Brain microvascular endothelial cell (primary cell): ENCODE measurements at regions not wholly inside any gene's neighbourhood (a gene's known extent, or its start where the extent isn't known, plus 50 kb on each side); places are given as distances from the start of the nearest gene placed in this dataset.

Experiments
- DNase-seq: peaks from one replicate; pipeline ENCODE4 v3.0.0-alpha.2; 2020
- H3K27ac ChIP-seq: fragments of 250-450 bp; sonication (Bioruptor Pico); 2 replicates; pipeline ENCODE4 v1.5.1; 2020; ENCODE audit warnings: mild to moderate bottlenecking, moderate library complexity
- H3K27me3 ChIP-seq: fragments of 250-450 bp; sonication (Bioruptor Pico); replicated peaks from 2 replicates; pipeline ENCODE4 v1.5.1; 2020; ENCODE audit warnings: mild to moderate bottlenecking
- H3K36me3 ChIP-seq: fragments of 250-450 bp; sonication (Bioruptor Pico); replicated peaks from 2 replicates; pipeline ENCODE4 v1.5.1; 2020; ENCODE audit warnings: mild to moderate bottlenecking
- H3K4me3 ChIP-seq: 2 replicates; pipeline ENCODE4 v1.5.1; 2011; ENCODE audit warnings: low read depth, mild to moderate bottlenecking, control low read depth, low read length, moderate library complexity
- in situ Hi-C: cut with HindIII; loops from 2 replicates; pipeline ENCODE4 v1.10.0; 2017; ENCODE audit warnings: low sequenced_read_pairs, low pct_ligation_motif_present
- TF ChIP-seq, protein P1 (sequence below): IDR thresholded peaks from 2 replicates; pipeline ENCODE4 v1.5.1; 2011; ENCODE audit warnings: low read depth, mild to moderate bottlenecking, moderate library complexity, low read length, control low read depth, inconsistent platforms; ENCODE audit errors: missing control alignments

DNA sequence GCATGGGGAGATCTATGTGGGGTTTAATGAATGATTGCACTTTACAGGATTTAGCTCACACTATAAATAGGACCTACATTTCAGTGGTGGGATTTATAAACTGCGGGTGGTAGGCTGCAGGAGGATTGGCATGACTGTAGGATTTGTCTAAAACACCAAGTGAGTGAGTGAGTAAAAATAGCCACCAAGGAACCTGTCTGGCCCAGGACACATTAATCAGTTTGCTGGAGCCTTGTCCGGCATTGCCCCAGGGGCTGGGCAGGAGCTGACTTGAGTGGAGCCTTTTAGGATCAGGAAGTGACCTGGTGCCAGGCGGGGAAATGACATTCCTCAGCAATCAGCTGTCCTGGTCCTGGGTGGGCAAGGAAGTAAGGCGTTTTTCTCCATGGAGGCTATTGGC lies 193.9 kb upstream of the ADRA1D start:
- DNase-seq = no peak
- Histone ChIP-seq H3K4me3 (no peak overlapping the region), H3K27me3 (no peaks in the 10 kb centered on the region), H3K36me3 (no peaks in the 10 kb centered on the region), H3K27ac (no peak overlapping the region)
- TF ChIP-seq, protein P1, sequence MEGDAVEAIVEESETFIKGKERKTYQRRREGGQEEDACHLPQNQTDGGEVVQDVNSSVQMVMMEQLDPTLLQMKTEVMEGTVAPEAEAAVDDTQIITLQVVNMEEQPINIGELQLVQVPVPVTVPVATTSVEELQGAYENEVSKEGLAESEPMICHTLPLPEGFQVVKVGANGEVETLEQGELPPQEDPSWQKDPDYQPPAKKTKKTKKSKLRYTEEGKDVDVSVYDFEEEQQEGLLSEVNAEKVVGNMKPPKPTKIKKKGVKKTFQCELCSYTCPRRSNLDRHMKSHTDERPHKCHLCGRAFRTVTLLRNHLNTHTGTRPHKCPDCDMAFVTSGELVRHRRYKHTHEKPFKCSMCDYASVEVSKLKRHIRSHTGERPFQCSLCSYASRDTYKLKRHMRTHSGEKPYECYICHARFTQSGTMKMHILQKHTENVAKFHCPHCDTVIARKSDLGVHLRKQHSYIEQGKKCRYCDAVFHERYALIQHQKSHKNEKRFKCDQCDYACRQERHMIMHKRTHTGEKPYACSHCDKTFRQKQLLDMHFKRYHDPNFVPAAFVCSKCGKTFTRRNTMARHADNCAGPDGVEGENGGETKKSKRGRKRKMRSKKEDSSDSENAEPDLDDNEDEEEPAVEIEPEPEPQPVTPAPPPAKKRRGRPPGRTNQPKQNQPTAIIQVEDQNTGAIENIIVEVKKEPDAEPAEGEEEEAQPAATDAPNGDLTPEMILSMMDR = no peak
- in situ Hi-C loops = no loop called here

DNA sequence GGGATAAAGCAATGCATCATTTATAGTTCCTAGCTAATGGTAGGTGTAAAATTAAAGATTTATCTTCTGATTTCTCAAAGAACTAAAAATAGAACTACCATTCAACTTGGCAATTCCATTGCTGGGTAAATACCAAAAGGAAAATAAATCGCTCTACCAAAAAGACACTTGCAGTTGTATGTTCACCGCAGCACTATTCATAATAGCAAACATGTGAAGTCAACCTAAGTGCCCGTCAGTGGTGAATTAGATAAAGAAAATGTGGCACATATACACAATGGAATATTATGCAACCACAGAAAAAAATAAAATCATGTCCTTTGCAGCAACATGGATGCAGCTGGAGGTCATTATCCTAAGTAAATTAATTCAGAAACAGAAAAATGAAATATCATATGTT lies 192.8 kb upstream of the ADRA1D start:
- in situ Hi-C loops = no loop called here
- H3K27ac ChIP-seq = no peak overlapping the region
- no peaks in the 10 kb centered on the region for H3K36me3 ChIP-seq
- TF ChIP-seq, protein P1 = no peak
- DNase-seq = no peak
- H3K4me3 ChIP-seq = no peak overlapping the region
- no peaks in the 10 kb centered on the region for H3K27me3 ChIP-seq

DNA sequence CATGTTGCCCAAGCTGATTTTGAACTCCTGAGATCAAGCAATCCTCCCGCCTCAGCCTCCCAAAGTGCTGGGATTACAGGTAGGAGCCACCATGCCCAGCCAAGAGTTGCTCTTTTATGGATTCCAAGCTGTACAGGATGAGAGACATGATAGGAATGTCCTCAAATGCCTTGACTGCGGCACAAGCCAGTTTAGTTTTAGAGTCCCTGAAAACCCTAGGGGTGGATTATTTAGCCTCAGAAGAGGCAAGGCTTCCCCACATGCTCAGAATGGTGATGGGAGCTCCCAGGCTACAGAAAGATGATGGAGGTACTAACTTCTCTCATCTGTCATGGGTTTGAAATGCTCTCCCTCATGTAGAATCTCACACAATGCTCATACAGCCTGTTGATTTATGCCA lies 192.1 kb upstream of the ADRA1D start:
- H3K27ac ChIP-seq = no peak overlapping the region
- TF ChIP-seq, protein P1 = no peak
- no peak overlapping the region for H3K4me3 ChIP-seq
- H3K27me3 ChIP-seq = no peaks in the 10 kb centered on the region
- DNase-seq = no peak
- in situ Hi-C loops = no loop called here
- no peaks in the 10 kb centered on the region for H3K36me3 ChIP-seq

DNA sequence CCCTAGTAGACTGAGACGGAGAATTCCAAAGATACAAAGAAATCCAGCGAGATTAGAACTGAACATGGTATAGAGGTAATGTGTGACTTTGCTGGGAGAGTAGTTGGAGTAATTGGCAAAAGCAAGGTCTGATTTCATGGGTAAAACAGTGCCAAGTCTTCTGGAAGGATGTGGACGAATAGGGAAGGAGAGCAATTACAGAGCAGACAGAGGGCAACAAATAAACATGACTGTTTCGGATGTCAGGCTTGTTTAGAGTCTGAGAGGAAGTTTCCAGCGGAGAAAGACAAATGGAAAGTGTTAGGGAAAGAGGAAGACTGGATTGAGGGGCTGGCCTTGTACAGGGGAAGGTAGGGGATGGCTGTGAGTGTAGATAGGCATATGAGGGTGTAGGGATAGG lies 190.4 kb upstream of the ADRA1D start:
- Histone ChIP-seq H3K27me3 (no peaks in the 10 kb centered on the region), H3K36me3 (no peaks in the 10 kb centered on the region), H3K27ac (no peak overlapping the region), H3K4me3 (no peak overlapping the region)
- DNase-seq = no peak
- in situ Hi-C loops = no loop called here
- TF ChIP-seq, protein P1 = no peak

DNA sequence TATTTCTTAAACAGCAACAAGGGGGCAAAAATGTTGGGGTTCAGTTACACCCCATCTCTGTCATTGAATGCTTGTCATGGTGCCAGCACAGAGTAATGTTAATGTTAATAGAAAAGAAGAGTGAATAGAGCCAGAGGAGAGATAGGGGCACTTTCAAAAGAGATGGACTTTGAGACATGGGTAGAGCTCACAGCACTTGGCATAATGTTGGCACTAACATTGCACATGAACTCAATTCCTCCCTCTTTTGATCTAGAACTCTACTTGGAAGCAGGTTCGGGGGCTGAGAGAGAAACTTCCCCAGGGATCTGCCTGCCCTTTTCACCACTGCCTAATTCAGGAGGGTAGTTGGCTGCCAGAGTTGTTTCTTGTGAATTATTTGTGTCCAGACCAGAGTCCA lies 188.0 kb upstream of the ADRA1D start:
- Histone ChIP-seq H3K27ac (no peak overlapping the region), H3K4me3 (no peak overlapping the region), H3K27me3 (no peaks in the 10 kb centered on the region), H3K36me3 (no peaks in the 10 kb centered on the region)
- DNase-seq = no peak
- in situ Hi-C loops = no loop called here
- TF ChIP-seq, protein P1 = no peak

DNA sequence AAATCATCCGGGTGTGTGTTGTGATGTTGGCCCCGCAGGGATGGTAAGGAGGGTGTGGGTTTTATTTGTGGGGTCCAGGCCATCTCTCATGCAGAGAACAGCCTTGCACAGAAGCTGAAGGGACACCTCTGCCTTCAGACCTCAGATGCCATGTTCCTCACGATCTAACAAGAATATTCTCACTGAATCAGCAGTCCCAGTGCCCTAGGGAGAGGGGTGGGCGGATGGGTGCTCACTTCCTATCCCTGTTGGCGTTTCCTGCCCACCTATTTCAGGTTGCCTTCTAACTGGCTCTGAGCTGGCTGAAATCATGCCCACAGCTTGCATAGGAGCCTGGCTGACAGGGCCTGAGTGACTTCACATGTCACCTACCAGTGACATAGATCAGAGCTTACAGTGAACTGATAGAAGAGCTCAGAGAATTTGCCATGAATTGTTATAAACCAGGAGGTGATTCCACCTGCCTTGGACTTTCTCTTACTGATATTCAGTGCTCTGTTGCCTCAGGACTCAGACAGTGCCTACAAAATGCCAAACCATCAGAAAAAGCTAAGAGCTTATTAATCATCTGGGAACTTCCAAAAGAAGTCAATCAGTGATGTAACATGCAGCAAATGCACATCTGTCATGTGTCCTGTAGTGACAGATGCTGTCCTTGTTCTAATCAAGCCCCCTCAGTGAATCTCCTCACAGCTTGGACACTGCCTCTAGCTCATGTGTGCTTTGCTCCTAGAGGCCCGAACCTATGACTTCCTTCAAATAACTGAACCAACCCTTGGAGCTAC lies 186.8 kb upstream of the ADRA1D start:
- no peak for DNase-seq
- Histone ChIP-seq H3K36me3 (no peaks in the 10 kb centered on the region), H3K4me3 (no peak overlapping the region), H3K27ac (no peak overlapping the region), H3K27me3 (no peaks in the 10 kb centered on the region)
- TF ChIP-seq, protein P1 = no peak
- in situ Hi-C loops = no loop called here
